DMS153 (cell line): ENCODE measurements at regions not wholly inside any gene's neighbourhood (a gene's known extent, or its start where the extent isn't known, plus 50 kb on each side); places are given as distances from the start of the nearest gene placed in this dataset.

Source experiments
- DNase-seq: peaks from one replicate; lab custom pipeline; 2025; lab: John Stamatoyannopoulos, UW

GRCh38 chr4:52234561-52235440 lies 183.7 kb downstream of the SPATA18 start:
- peak; percentile 35 for DNase-seq

- no peak for DNase-seq
Measured at GRCh38 chr4:52235552-52236201, 184.6 kb downstream of the SPATA18 start.

- no peak for DNase-seq
Measured at GRCh38 chr4:52241916-52242315, 190.8 kb downstream of the SPATA18 start.

GRCh38 chr4:52243367-52243766 lies 192.3 kb downstream of the SPATA18 start:
- no peak for DNase-seq

- DNase-seq = no peak
Measured at GRCh38 chr4:52244103-52244775, 193.1 kb downstream of the SPATA18 start.

GRCh38 chr4:52244848-52245247 lies 193.7 kb downstream of the SPATA18 start:
- DNase-seq = no peak

GRCh38 chr4:52246827-52247226 lies 195.7 kb downstream of the SPATA18 start:
- DNase-seq = no peak

- no peak for DNase-seq
Measured at GRCh38 chr4:52247941-52248340, 196.8 kb downstream of the SPATA18 start.

GRCh38 chr4:52248820-52249219 lies 197.7 kb downstream of the SPATA18 start:
- no peak for DNase-seq

- no peak for DNase-seq
Measured at GRCh38 chr4:52249581-52249980, 198.5 kb downstream of the SPATA18 start.

GRCh38 chr4:52250154-52250553 lies 199.1 kb downstream of the SPATA18 start:
- peak; percentile 72 for DNase-seq

- DNase-seq = no peak
Measured at GRCh38 chr4:52251864-52252263, 200.8 kb downstream of the SPATA18 start.

GRCh38 chr4:52253025-52253424 lies 201.9 kb downstream of the SPATA18 start:
- no peak for DNase-seq

GRCh38 chr4:52256522-52256921 lies 205.4 kb downstream of the SPATA18 start:
- DNase-seq = no peak

GRCh38 chr4:52259978-52260377 lies 208.9 kb downstream of the SPATA18 start:
- DNase-seq = no peak

- DNase-seq = no peak
Measured at GRCh38 chr4:52260514-52261210, 209.6 kb downstream of the SPATA18 start.

GRCh38 chr4:52263607-52264006 lies 212.5 kb downstream of the SPATA18 start:
- DNase-seq = no peak

- peak; percentile 27 for DNase-seq
Measured at GRCh38 chr4:52265781-52266525, 214.8 kb downstream of the SPATA18 start.

- no peak for DNase-seq
Measured at GRCh38 chr4:52266537-52267137, 215.5 kb downstream of the SPATA18 start.

- DNase-seq = no peak
Measured at GRCh38 chr4:52269761-52270160, 218.7 kb downstream of the SPATA18 start.

- no peak for DNase-seq
Measured at GRCh38 chr4:52273885-52274284, 222.8 kb downstream of the SPATA18 start.
